H1 (cell line): ENCODE measurements at regions not wholly inside any gene's neighbourhood (a gene's known extent, or its start where the extent isn't known, plus 50 kb on each side); places are given as distances from the start of the nearest gene placed in this dataset.

Experiments used
- CTCF ChIA-PET: fragments of 300-600 bp; sonication (Branson Sonifier 250); formaldehyde crosslinking; loops from one replicate; lab custom pipeline; 2021; ENCODE audit not compliant: partially characterized antibody; lab: Charles Lee
- POLR2A ChIA-PET: fragments of 300-600 bp; sonication (Branson Sonifier 250); formaldehyde crosslinking; loops from one replicate; lab custom pipeline; 2021; ENCODE audit warnings: inconsistent platforms; ENCODE audit not compliant: partially characterized antibody; lab: Charles Lee
- DNase-seq, 2 experiments: peaks; one replicate each; pipeline versions ENCODE4 v3.0.0 to v3.0.0-alpha.2; 2010 to 2022; ENCODE audit warnings: low spot score in 2 of 2, low read depth in 1 of 2, mixed read lengths in 1 of 2
- FAIRE-seq: peaks from 2 replicates; lab custom pipeline; 2011; peaks lifted over from hg19 to GRCh38; lab: Jason Lieb, UNC
- H2AFZ ChIP-seq: 2 replicates; pipeline ENCODE4 v1.8.1; 2012; ENCODE audit warnings: low read length, inconsistent platforms
- H2AK5ac ChIP-seq: 2 replicates; pipeline ENCODE4 v1.6.1; 2013; ENCODE audit warnings: low read depth, low read length
- H2BK120ac ChIP-seq: replicated peaks from 2 replicates; pipeline ENCODE3; 2013; ENCODE audit warnings: low read depth, low read length, inconsistent platforms
- H2BK12ac ChIP-seq: 2 replicates; pipeline ENCODE4 v1.6.1; 2013; ENCODE audit warnings: low read depth, low read length
- H2BK15ac ChIP-seq: 2 replicates; pipeline ENCODE4 v1.6.1; 2013; ENCODE audit warnings: low read length
- H2BK20ac ChIP-seq: 2 replicates; pipeline ENCODE4 v1.6.1; 2013; ENCODE audit warnings: low read length
- H2BK5ac ChIP-seq: 2 replicates; pipeline ENCODE4 v1.6.1; 2013; ENCODE audit warnings: low read depth, low read length
- H3K14ac ChIP-seq: 2 replicates; pipeline ENCODE4 v1.6.1; 2013; ENCODE audit warnings: inconsistent platforms; ENCODE audit not compliant: insufficient read length
- H3K18ac ChIP-seq: 2 replicates; pipeline ENCODE4 v1.6.1; 2013; ENCODE audit warnings: low read length; ENCODE audit errors: extremely low read depth
- H3K23ac ChIP-seq: 2 replicates; pipeline ENCODE4 v1.6.1; 2013; ENCODE audit warnings: inconsistent platforms; ENCODE audit not compliant: insufficient read length
- H3K23me2 ChIP-seq: 2 replicates; pipeline ENCODE4 v1.6.1; 2013; ENCODE audit warnings: low read depth, low read length
- H3K27ac ChIP-seq: 2 replicates; pipeline ENCODE4 v1.6.1; 2011; ENCODE audit warnings: low read depth, low read length, inconsistent platforms
- H3K27me3 ChIP-seq, 4 experiments: replicated peaks in 1 of 4; 1 replicate in 1 of 4; 2 replicates in 3 of 4; pipeline versions ENCODE4 v1.6.1 to v1.8.1; 2011 to 2013; ENCODE audit warnings: low read length in 3 of 4, mild to moderate bottlenecking in 3 of 4, inconsistent platforms in 2 of 4, mixed read lengths in 2 of 4, moderate library complexity in 1 of 4; ENCODE audit not compliant: control insufficient read depth in 3 of 4, insufficient read depth in 3 of 4; ENCODE audit errors: extremely low read depth in 1 of 4
- H3K36me3 ChIP-seq, 4 experiments: 2 replicates each; pipeline versions ENCODE4 v1.6.1 to v1.8.1; 2011 to 2013; ENCODE audit warnings: mild to moderate bottlenecking in 4 of 4, low read length in 3 of 4, moderate library complexity in 2 of 4, control low read depth in 1 of 4, inconsistent platforms in 1 of 4; ENCODE audit not compliant: insufficient read depth in 4 of 4, control insufficient read depth in 2 of 4
- H3K4ac ChIP-seq: replicated peaks from 2 replicates; pipeline ENCODE3; 2013; ENCODE audit warnings: low read length, low read depth, mixed read lengths, inconsistent platforms; ENCODE audit not compliant: insufficient read length
- H3K4me1 ChIP-seq, 4 experiments: replicated peaks in 1 of 4; 1 replicate in 1 of 4; 2 replicates in 3 of 4; pipeline versions ENCODE4 v1.6.1 to v1.8.1; 2011 to 2013; ENCODE audit warnings: low read length in 3 of 4, inconsistent platforms in 2 of 4, mixed read lengths in 1 of 4; ENCODE audit not compliant: insufficient read depth in 4 of 4, control insufficient read depth in 3 of 4
- H3K4me2 ChIP-seq, 2 experiments: 2 replicates each; pipeline versions ENCODE4 v1.6.1 to v1.8.1; 2011 to 2013; ENCODE audit warnings: low read depth in 2 of 2, low read length in 2 of 2, control low read depth in 1 of 2, inconsistent platforms in 1 of 2, mild to moderate bottlenecking in 1 of 2; ENCODE audit not compliant: insufficient read depth in 1 of 2
- H3K4me3 ChIP-seq, 4 experiments: fragments of 200-600, 300-600 bp in 1 of 4; sonication (generic), shearing (Covaris generic), sonication (Bioruptor Twin) in 1 of 4; 2 replicates each; pipeline versions ENCODE4 v1.5.1 to v1.8.1; 2011 to 2016; ENCODE audit warnings: low read length in 4 of 4, low read depth in 3 of 4, control low read depth in 2 of 4, inconsistent platforms in 2 of 4, mild to moderate bottlenecking in 2 of 4, mixed read lengths in 1 of 4, moderate library complexity in 1 of 4; ENCODE audit not compliant: insufficient read depth in 2 of 4; ENCODE audit errors: extremely low read depth in 1 of 4
- H3K56ac ChIP-seq: replicated peaks from 2 replicates; pipeline ENCODE3; 2013; ENCODE audit warnings: low read depth, mild to moderate bottlenecking, mixed read lengths, low read length, inconsistent platforms; ENCODE audit not compliant: insufficient read length
- H3K79me1 ChIP-seq: 2 replicates; pipeline ENCODE4 v1.6.1; 2013; ENCODE audit warnings: low read depth, low read length, control low read depth
- H3K79me2 ChIP-seq, 2 experiments: 2 replicates each; pipeline versions ENCODE4 v1.6.1 to v1.8.1; 2012 to 2013; ENCODE audit warnings: low read length in 2 of 2, mild to moderate bottlenecking in 2 of 2, inconsistent platforms in 1 of 2; ENCODE audit not compliant: insufficient read depth in 2 of 2, control insufficient read depth in 1 of 2
- H3K9ac ChIP-seq, 4 experiments: replicated peaks in 1 of 4; 1 replicate in 1 of 4; 2 replicates in 3 of 4; pipeline versions ENCODE4 v1.6.1 to v1.8.1; 2011 to 2013; ENCODE audit warnings: low read depth in 3 of 4, low read length in 3 of 4, control low read depth in 2 of 4, mild to moderate bottlenecking in 2 of 4, moderate library complexity in 2 of 4, inconsistent platforms in 1 of 4; ENCODE audit errors: extremely low read depth in 1 of 4
- H3K9me3 ChIP-seq, 2 experiments: 2 replicates each; pipeline versions ENCODE4 v1.6.1 to v1.8.1; 2012 to 2013; ENCODE audit warnings: mild to moderate bottlenecking in 2 of 2, moderate library complexity in 2 of 2, control low read depth in 1 of 2, inconsistent platforms in 1 of 2, low read depth in 1 of 2, low read length in 1 of 2, mixed read lengths in 1 of 2; ENCODE audit not compliant: insufficient read depth in 2 of 2
- H4K20me1 ChIP-seq, 2 experiments: replicated peaks in 1 of 2; 2 replicates each; pipeline versions ENCODE3 to v1.8.1; 2011 to 2013; ENCODE audit warnings: inconsistent platforms in 2 of 2, low read length in 2 of 2, mild to moderate bottlenecking in 1 of 2; ENCODE audit not compliant: insufficient read depth in 2 of 2, control insufficient read depth in 1 of 2
- H4K5ac ChIP-seq: 2 replicates; pipeline ENCODE4 v1.6.1; 2013; ENCODE audit warnings: low read length, low read depth, mixed read lengths, inconsistent platforms; ENCODE audit not compliant: insufficient read length
- H4K8ac ChIP-seq: 2 replicates; pipeline ENCODE4 v1.8.0; 2013; ENCODE audit warnings: mild to moderate bottlenecking, moderate library complexity, low read length, inconsistent platforms; ENCODE audit not compliant: insufficient read depth; ENCODE audit errors: extremely low read depth
- H4K91ac ChIP-seq: replicated peaks from 2 replicates; pipeline ENCODE3; 2013; ENCODE audit warnings: low read length, mixed read lengths, inconsistent platforms; ENCODE audit not compliant: insufficient read length
- ATF3 ChIP-seq: IDR thresholded peaks from 2 replicates; pipeline ENCODE4 v1.6.1; 2011; ENCODE audit warnings: low read depth, mild to moderate bottlenecking, low read length; ENCODE audit not compliant: insufficient read depth
- CHD1 ChIP-seq: IDR thresholded peaks from 2 replicates; pipeline ENCODE4 v1.6.1; 2012; ENCODE audit warnings: low read depth, low read length, improper control_type of control experiment
- EP300 ChIP-seq, 2 experiments: IDR thresholded peaks; 1 replicate in 1 of 2; 2 replicates in 1 of 2; pipeline ENCODE4 v1.6.1; 2011 to 2012; ENCODE audit warnings: low read depth in 2 of 2, low read length in 2 of 2, mild to moderate bottlenecking in 2 of 2, borderline replicate concordance in 1 of 2, inconsistent platforms in 1 of 2, moderate library complexity in 1 of 2
- FOSL1 ChIP-seq: IDR thresholded peaks from 2 replicates; pipeline ENCODE4 v1.6.1; 2011; ENCODE audit warnings: mild to moderate bottlenecking, low read depth, low read length, moderate library complexity; ENCODE audit not compliant: insufficient read depth
- HDAC6 ChIP-seq: IDR thresholded peaks from one replicate; pipeline ENCODE4 v1.7.1; 2012; ENCODE audit warnings: low read depth, mild to moderate bottlenecking, inconsistent platforms, low read length, moderate library complexity
- JUN ChIP-seq: IDR thresholded peaks from 2 replicates; pipeline ENCODE4 v1.6.1; 2011; ENCODE audit warnings: low read depth, mild to moderate bottlenecking, improper control_type of control experiment, low read length
- KDM1A ChIP-seq: fragments of 200-600, 300-600 bp; sonication (generic); IDR thresholded peaks from 2 replicates; pipeline ENCODE4 v1.7.1; 2016; ENCODE audit warnings: mild to moderate bottlenecking, low read length, borderline replicate concordance
- POU5F1 ChIP-seq: IDR thresholded peaks from 2 replicates; pipeline ENCODE4 v1.6.1; 2011; ENCODE audit warnings: low read depth, mild to moderate bottlenecking, low read length, moderate library complexity
- SIN3A ChIP-seq, 2 experiments: IDR thresholded peaks in 1 of 2; conservative IDR thresholded peaks in 1 of 2; 2 replicates each; pipeline ENCODE4 v1.6.1; 2011 to 2012; ENCODE audit warnings: low read length in 2 of 2, improper control_type of control experiment in 1 of 2, low read depth in 1 of 2, mild to moderate bottlenecking in 1 of 2
- SP1 ChIP-seq: IDR thresholded peaks from 2 replicates; pipeline ENCODE4 v1.6.1; 2011; ENCODE audit warnings: low read depth, low read length
- TAF1 ChIP-seq: IDR thresholded peaks from 2 replicates; pipeline ENCODE4 v1.6.1; 2011; ENCODE audit warnings: mild to moderate bottlenecking, low read depth, low read length
- TAF7 ChIP-seq: optimal IDR thresholded peaks from 2 replicates; pipeline ENCODE3; 2011; ENCODE audit warnings: low read depth, mild to moderate bottlenecking, inconsistent platforms, low read length, moderate library complexity, borderline replicate concordance
- WGBS, 2 experiments: shearing (Covaris generic) in 1 of 2; methylation state at CpG; one replicate each; pipeline versions ENCODE4 v1.1.6 to v1.1.7; 2013 to 2015; ENCODE audit warnings: low lambda C conversion rate in 2 of 2, mixed read lengths in 2 of 2, inconsistent platforms in 1 of 2, low coverage in 1 of 2, missing lambda C conversion rate in 1 of 2; ENCODE audit not compliant: insufficient replicate concordance in 2 of 2, insufficient coverage in 1 of 2, insufficient read length in 1 of 2; ENCODE audit errors: extremely low coverage in 1 of 2, missing lambda C conversion rate in 1 of 2; 5-methylcytosine and 5-hydroxymethylcytosine counted together

- Histone ChIP-seq H3K18ac (no peak overlapping the region), H3K4me1 (peaks cover 0 to 4% (median 0%) of the 10 kb centered on the region in 4 experiments; a peak in 3 of 7 replicates), H3K9ac (no peak overlapping the region), H3K4me2 (no peak overlapping the region; a peak in 1 of 4 replicates), H3K4me3 (no peak overlapping the region), H4K91ac (no peak overlapping the region), H3K27ac (no peak overlapping the region), H4K20me1 (no peaks in the 10 kb centered on the region), H4K5ac (no peak overlapping the region), H2BK15ac (no peak overlapping the region), H3K79me1 (no peaks in the 10 kb centered on the region), H3K79me2 (no peaks in the 10 kb centered on the region), H4K8ac (no peak overlapping the region), H3K14ac (no peak overlapping the region), H2BK12ac (0 out of 2 replicates have a peak overlapping the region, but pooled peaks have one; percentile 1), H3K23ac (no peak overlapping the region), H3K36me3 (no peaks in the 10 kb centered on the region), H2AK5ac (no peak overlapping the region), H2BK120ac (no peak overlapping the region), H2AFZ (no peak overlapping the region), H3K4ac (no peak overlapping the region), H2BK20ac (no peak overlapping the region), H3K9me3 (no peaks in the 10 kb centered on the region), H3K27me3 (no peaks in the 10 kb centered on the region), H2BK5ac (no peak overlapping the region), H3K56ac (no peak overlapping the region), H3K23me2 (no peaks in the 10 kb centered on the region; the same call in 1 of the 2 replicates)
- ChIA-PET POLR2A (no interaction called here), CTCF (interaction anchor here (1.2 kb wide), 1 partner anchor 22 kb away, joined by 3 read pairs; no protein-coding TSS in a partner anchor)
- no peak for FAIRE-seq
- WGBS, 2 experiments = 90% methylated on average over 1 of the region's 1 CpG; no CpG with 5 or more reads in 1 of the 2 experiments
- no peak for DNase-seq
- no peak for TF ChIP-seq POU5F1
- no peak for TF ChIP-seq HDAC6
- no peak for TF ChIP-seq TAF1
- no peak for TF ChIP-seq ATF3
- TF ChIP-seq CHD1 = no peak
- no peak for TF ChIP-seq SP1
- TF ChIP-seq KDM1A = no peak
- no peak for TF ChIP-seq EP300 (IDR thresholded peaks at IDR 0.05; ENCODE audit: borderline replicate concordance in 1 of 2, low read depth in 2 of 2, low read length in 2 of 2)
- TF ChIP-seq FOSL1 = no peak
- no peak for TF ChIP-seq SIN3A (conservative IDR thresholded peaks at IDR 0.05 in 1 of 2, IDR thresholded peaks at IDR 0.05 in 1 of 2; ENCODE audit: low read depth in 1 of 2, low read length in 2 of 2)
- TF ChIP-seq JUN = no peak
- no peak for TF ChIP-seq TAF7
Measured at GRCh38 chr12:5148880-5149279, 105.2 kb downstream of the KCNA5 start.
